Muscle layer of colon (tissue), 2 donors: ENCODE measurements at regions not wholly inside any gene's neighbourhood (a gene's known extent, or its start where the extent isn't known, plus 50 kb on each side); places are given as distances from the start of the nearest gene placed in this dataset.

Experiments used
- H3K27ac ChIP-seq: one replicate; pipeline ENCODE4 v1.7.0; 2013; ENCODE audit warnings: low read depth, mild to moderate bottlenecking, low read length, moderate library complexity
- H3K27me3 ChIP-seq, 2 donors: one replicate each; pipeline ENCODE4 v1.7.0; 2013; ENCODE audit warnings: low read length in 2 of 2, mild to moderate bottlenecking in 2 of 2; ENCODE audit not compliant: insufficient read depth in 2 of 2, control insufficient read depth in 1 of 2
- H3K36me3 ChIP-seq: one replicate; pipeline ENCODE4 v1.7.0; 2013; ENCODE audit warnings: mild to moderate bottlenecking, low read length; ENCODE audit not compliant: insufficient read depth
- H3K4me1 ChIP-seq: one replicate; pipeline ENCODE4 v1.7.0; 2013; ENCODE audit warnings: mild to moderate bottlenecking, low read length; ENCODE audit not compliant: insufficient read depth
- H3K4me3 ChIP-seq, 2 donors: one replicate each; pipeline ENCODE4 v1.7.0; 2013; ENCODE audit warnings: low read length in 2 of 2, low read depth in 1 of 2, mild to moderate bottlenecking in 1 of 2, moderate library complexity in 1 of 2
- H3K9ac ChIP-seq: one replicate; pipeline ENCODE4 v1.7.0; 2013; ENCODE audit warnings: low read length
- H3K9me3 ChIP-seq: one replicate; pipeline ENCODE4 v1.7.0; 2013; ENCODE audit warnings: mild to moderate bottlenecking, low read length
- donor health status: abdominal sarcoma.
- donor health status: Adenocarcinoma of cecum.

DNA sequence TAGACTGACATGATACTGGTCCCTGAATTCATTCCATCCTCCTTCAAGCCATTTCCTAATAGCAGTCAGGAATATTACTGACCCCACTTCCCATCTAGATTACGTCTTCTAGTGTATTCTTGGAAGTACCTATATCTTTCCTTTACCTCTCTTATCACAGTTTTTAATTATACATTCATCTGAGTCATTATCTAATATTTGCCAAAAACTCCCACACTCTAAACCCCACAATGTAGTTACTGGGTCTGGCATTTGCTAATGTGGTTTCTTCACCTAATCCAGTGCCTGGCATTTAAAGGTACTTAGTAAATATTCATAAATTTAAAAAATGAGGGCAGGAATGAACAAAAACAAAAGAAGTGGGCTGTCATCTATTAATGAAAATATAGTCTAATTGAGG, 441.8 kb upstream of the SETBP1 start:
- no peaks in the 10 kb centered on the region for H3K9me3 ChIP-seq
- H3K27me3 ChIP-seq: no peaks in the 10 kb centered on the region
- H3K4me3 ChIP-seq: no peak overlapping the region
- H3K36me3 ChIP-seq: no peaks in the 10 kb centered on the region
- H3K27ac ChIP-seq: no peak overlapping the region
- no peak overlapping the region for H3K9ac ChIP-seq
- H3K4me1 ChIP-seq: no peaks in the 10 kb centered on the region

DNA sequence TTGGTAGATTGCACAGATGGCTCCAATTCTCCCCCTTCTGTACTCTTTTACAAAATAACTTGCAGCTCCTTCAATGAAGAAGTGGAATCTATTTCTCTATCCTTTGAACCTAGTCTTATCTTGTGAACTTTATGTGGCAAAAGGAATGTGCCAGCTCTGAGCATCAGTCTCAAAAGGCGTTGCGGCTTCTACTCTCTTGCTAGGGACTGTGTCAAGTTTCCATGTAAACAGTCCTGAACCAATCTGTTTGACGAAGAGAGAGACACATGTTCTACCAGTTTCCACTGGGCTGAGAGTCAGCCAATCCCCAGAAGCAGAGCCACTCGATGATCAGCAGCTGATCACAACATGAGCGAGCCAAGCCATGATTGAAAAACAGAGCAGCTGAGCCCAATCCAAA, 439.7 kb upstream of the SETBP1 start:
- Histone ChIP-seq H3K9ac (no peak overlapping the region), H3K4me1 (no peaks in the 10 kb centered on the region), H3K4me3 (no peak overlapping the region), H3K36me3 (no peaks in the 10 kb centered on the region), H3K27ac (no peak overlapping the region), H3K9me3 (no peaks in the 10 kb centered on the region), H3K27me3 (no peaks in the 10 kb centered on the region)

DNA sequence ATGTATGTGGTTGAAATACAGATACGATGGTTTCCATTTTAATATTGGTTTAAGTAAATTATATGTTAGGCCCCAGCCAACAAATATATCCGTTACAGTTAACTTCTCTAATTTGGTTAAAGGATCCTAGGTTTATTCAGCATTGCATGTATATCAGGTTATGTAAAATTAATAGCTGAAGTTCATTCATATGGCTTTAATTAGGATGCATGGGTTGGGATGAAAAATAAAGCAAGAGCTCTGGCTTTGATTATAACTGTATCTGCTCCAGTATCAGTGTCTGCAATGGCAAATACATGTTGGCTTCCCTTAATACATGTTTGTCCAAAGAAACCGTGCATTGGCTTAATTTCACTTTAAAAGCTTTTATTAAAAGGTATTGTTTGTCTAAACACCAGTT, 435.7 kb upstream of the SETBP1 start:
- Histone ChIP-seq H3K27ac (no peak overlapping the region), H3K4me3 (no peak overlapping the region), H3K4me1 (no peaks in the 10 kb centered on the region), H3K9me3 (no peaks in the 10 kb centered on the region), H3K27me3 (no peaks in the 10 kb centered on the region), H3K36me3 (no peaks in the 10 kb centered on the region), H3K9ac (no peak overlapping the region)

DNA sequence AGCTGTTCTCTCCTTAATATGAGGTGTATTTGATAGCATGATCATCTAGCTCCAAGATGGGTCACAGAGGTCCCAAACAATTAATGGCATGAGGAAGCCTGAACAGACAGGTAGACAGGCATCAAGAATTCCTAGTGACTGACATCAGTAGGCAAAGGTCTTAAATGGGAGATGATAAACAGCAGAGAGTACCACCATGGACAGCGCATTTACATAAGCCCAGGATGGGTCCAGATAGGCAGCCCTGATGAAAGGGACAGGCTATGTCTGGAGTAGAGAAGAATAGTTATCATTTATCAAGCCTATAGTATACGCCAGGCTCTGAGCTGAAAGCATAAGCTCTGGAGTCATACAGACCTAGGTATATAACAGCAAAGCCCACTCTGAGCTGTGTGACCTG, 434.7 kb upstream of the SETBP1 start:
- Histone ChIP-seq H3K4me1 (no peaks in the 10 kb centered on the region), H3K9ac (no peak overlapping the region), H3K27me3 (no peaks in the 10 kb centered on the region), H3K4me3 (no peak overlapping the region), H3K9me3 (no peaks in the 10 kb centered on the region), H3K27ac (no peak overlapping the region), H3K36me3 (no peaks in the 10 kb centered on the region)

DNA sequence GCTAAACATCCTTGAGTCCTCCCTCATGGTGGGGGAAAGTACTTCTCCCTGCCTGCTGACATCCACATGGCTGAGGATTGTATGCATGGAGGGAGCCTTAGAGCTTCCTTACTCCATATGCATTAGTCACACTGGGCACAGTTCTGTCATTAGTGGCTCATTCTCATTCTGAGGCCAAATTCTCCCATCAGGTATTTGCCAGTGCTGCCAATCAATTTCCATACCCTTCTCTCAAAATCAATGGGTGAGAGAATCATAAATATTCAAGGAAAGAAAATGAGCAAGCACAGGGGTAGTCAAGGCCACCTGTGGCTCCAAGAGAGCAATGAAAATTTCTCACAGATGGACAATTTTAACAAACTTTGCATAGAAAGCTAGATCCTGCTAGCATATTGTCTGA, 422.6 kb upstream of the SETBP1 start:
- H3K9me3 ChIP-seq: peaks cover 7% of the 10 kb centered on the region
- no peak overlapping the region for H3K4me3 ChIP-seq
- H3K27me3 ChIP-seq: no peaks in the 10 kb centered on the region
- no peak overlapping the region for H3K27ac ChIP-seq
- no peaks in the 10 kb centered on the region for H3K36me3 ChIP-seq
- no peaks in the 10 kb centered on the region for H3K4me1 ChIP-seq
- no peak overlapping the region for H3K9ac ChIP-seq

DNA sequence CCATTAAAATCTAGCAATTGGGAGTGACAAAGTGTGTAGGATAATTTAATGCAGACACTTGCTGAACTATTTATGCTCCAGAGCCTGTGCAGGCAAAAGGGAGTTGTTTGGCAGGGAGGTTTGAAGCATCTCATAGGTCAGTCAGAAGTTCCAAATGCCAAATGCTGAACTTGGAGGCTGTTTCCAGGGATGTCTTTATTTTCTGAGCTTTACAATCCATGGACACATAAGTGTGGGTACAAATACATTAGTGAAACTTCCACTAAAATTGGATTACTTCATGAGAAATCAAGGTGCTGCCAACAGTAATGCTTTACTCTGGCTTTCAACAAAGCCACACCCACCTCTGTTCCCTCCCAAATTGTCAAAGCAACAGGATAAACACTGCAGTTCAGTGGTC, 422.1 kb upstream of the SETBP1 start:
- peaks cover 7% of the 10 kb centered on the region for H3K9me3 ChIP-seq
- H3K9ac ChIP-seq: no peak overlapping the region
- H3K4me3 ChIP-seq: no peak overlapping the region
- no peaks in the 10 kb centered on the region for H3K4me1 ChIP-seq
- H3K27me3 ChIP-seq: no peaks in the 10 kb centered on the region
- no peak overlapping the region for H3K27ac ChIP-seq
- no peaks in the 10 kb centered on the region for H3K36me3 ChIP-seq

DNA sequence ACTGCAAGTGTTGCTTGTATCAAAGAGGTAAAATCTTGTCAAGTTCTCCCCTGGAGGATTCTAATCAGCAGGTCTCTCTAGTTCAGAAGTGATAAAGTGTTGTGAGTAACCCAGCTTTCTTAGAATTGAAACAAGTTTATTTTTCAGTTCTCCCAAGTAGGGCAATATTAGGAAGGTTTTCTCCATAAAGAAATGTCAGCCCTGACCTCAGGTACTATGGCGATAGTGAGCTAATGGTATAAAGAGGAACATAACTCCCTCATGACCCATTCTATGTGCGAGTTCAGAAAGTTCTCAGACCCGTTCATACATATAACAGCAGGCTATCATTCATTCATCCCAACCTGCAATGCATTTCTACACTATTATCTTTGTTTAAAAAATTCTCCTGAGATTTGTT, 421.1 kb upstream of the SETBP1 start:
- no peak overlapping the region for H3K27ac ChIP-seq

DNA sequence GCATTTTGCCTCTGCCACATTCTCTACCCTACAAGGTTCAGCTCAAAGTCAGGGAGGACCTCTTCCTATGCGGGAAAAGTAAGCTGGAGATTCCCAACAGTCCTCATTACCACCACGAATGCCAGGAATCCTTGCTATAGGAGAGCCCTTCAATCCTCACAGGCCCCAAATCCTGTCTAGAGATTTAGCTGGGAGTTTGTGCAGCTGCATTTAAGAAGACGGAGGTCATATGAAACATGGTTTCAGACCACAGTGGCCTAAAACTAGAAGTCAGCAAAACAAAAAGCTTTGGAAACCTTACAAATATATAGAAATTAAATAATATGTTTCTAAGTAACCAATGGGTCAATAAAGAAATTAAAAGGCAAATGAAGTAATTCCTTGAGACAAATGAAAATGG, 415.3 kb upstream of the SETBP1 start:
- Histone ChIP-seq H3K27ac (no peak overlapping the region), H3K9ac (no peak overlapping the region), H3K4me3 (no peak overlapping the region), H3K9me3 (peaks cover 7% of the 10 kb centered on the region), H3K27me3 (no peaks in the 10 kb centered on the region), H3K4me1 (no peaks in the 10 kb centered on the region), H3K36me3 (no peaks in the 10 kb centered on the region)

More for the DNA sequence above, 421.1 kb upstream of the SETBP1 start:
- no peaks in the 10 kb centered on the region for H3K36me3 ChIP-seq
- H3K4me3 ChIP-seq: no peak overlapping the region
- H3K9ac ChIP-seq: no peak overlapping the region
- peaks cover 7% of the 10 kb centered on the region for H3K9me3 ChIP-seq
- H3K4me1 ChIP-seq: no peaks in the 10 kb centered on the region
- H3K27me3 ChIP-seq: no peaks in the 10 kb centered on the region

DNA sequence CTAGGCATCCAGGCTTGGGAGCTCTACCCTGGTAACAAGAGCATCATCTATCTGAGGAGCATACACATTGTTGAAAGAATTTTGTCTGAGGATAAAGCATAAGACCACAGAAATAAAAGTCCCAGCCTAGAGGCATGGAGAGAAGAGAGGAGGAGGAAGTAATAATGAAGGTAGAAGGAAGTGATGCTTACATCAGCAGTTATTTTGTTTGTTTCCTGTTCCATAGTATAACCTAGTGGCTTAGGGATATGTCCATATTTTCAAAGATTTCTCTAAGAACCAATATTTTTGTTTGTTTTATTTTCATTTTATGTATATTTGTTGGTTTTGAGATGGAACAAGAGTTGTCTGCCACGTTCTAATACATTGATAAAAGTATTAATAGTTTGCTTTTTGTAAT, 407.4 kb upstream of the SETBP1 start:
- Histone ChIP-seq H3K4me3 (no peak overlapping the region), H3K4me1 (no peaks in the 10 kb centered on the region), H3K9me3 (no peaks in the 10 kb centered on the region), H3K36me3 (no peaks in the 10 kb centered on the region), H3K9ac (no peak overlapping the region), H3K27me3 (no peaks in the 10 kb centered on the region), H3K27ac (no peak overlapping the region)

DNA sequence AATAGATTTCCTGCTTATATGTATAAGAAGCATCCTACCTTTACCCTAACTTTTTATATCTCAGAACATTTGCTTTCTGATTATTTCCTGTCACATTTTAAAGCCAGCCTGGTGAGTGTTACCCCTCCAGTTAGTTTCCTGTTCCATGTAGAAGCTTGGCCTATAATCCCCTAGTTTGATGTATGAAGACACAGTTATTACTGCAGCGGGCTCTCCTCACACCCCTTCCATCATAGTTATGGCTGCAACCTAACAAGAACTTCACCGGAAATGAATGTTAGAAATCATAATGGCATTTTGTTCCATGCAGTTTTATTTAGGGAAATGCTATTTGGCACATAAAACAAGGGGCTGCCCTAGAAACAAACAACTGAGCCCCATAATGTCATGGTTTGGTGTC, 400.2 kb upstream of the SETBP1 start:
- Histone ChIP-seq H3K4me1 (peaks cover 9% of the 10 kb centered on the region), H3K27ac (no peak overlapping the region), H3K27me3 (no peaks in the 10 kb centered on the region), H3K9me3 (no peaks in the 10 kb centered on the region), H3K9ac (no peak overlapping the region), H3K36me3 (no peaks in the 10 kb centered on the region), H3K4me3 (no peak overlapping the region)

DNA sequence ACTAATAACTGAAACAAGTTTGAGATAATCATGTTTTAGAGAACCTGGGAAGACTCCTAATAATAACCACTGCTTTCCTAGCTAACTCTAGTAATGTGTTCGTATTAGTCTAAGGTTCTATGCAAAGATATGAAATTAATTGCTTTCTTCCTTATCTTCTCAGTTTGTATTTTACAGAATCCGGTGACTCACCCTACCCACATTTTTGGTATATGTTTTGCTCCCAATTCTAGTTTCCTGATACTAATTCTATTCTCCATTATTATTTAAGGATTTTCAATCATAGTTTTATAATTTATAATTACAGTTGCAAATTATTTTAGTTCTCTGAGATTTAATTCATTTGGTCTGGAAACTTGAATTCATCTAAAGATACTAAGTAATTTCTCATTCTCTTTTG, 394.6 kb upstream of the SETBP1 start:
- no peak overlapping the region for H3K9ac ChIP-seq
- H3K27me3 ChIP-seq: no peaks in the 10 kb centered on the region
- H3K27ac ChIP-seq: no peak overlapping the region
- H3K4me3 ChIP-seq: no peak overlapping the region
- H3K36me3 ChIP-seq: no peaks in the 10 kb centered on the region
- H3K4me1 ChIP-seq: peaks cover 9% of the 10 kb centered on the region
- H3K9me3 ChIP-seq: no peaks in the 10 kb centered on the region

DNA sequence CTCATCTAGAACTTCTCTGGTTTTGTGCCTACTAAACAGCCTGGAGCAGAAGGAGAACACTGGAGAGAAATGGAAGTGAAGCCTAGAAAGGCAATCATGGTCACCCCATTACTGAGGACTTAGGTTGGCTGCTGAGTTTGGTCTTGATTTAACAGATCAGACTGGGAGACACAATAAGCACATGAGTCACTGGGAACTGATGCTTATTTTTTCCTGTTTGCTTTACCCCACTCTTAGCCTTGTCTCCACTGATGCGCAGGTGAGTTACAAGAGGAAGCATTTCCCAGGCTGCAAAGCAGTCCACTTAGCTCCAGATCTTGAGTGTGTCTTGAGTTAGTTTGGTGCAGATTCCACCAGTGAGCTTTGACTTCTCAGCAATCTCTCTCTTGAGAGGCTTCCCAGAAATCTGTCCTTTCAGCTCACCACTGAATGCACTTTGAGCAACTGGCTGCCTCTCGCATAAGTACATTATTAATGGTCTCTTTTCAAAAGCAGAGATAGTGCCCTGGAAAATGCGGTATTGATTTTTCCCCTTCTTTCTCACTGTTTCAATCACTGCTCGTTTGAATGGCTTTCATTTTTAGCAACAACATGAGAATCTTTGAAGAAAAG, 390.2 kb upstream of the SETBP1 start:
- no peaks in the 10 kb centered on the region for H3K4me1 ChIP-seq
- H3K4me3 ChIP-seq: no peak overlapping the region
- H3K27me3 ChIP-seq: no peaks in the 10 kb centered on the region
- no peaks in the 10 kb centered on the region for H3K9me3 ChIP-seq
- no peaks in the 10 kb centered on the region for H3K36me3 ChIP-seq
- H3K27ac ChIP-seq: no peak overlapping the region
- no peak overlapping the region for H3K9ac ChIP-seq
